ENCODE measurements at regions not wholly inside any gene's neighbourhood (a gene's known extent, or its start where the extent isn't known, plus 50 kb on each side); places are given as distances from the start of the nearest gene placed in this dataset.

- TF ChIP-seq, protein P1, sequence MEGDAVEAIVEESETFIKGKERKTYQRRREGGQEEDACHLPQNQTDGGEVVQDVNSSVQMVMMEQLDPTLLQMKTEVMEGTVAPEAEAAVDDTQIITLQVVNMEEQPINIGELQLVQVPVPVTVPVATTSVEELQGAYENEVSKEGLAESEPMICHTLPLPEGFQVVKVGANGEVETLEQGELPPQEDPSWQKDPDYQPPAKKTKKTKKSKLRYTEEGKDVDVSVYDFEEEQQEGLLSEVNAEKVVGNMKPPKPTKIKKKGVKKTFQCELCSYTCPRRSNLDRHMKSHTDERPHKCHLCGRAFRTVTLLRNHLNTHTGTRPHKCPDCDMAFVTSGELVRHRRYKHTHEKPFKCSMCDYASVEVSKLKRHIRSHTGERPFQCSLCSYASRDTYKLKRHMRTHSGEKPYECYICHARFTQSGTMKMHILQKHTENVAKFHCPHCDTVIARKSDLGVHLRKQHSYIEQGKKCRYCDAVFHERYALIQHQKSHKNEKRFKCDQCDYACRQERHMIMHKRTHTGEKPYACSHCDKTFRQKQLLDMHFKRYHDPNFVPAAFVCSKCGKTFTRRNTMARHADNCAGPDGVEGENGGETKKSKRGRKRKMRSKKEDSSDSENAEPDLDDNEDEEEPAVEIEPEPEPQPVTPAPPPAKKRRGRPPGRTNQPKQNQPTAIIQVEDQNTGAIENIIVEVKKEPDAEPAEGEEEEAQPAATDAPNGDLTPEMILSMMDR (IDR thresholded peaks at IDR 0.05; ENCODE audit: borderline replicate concordance, extremely low read depth, low read length, poor library complexity, severe bottlenecking) = no peak
- no peak for TF ChIP-seq EZH2 (IDR thresholded peaks at IDR 0.05; ENCODE audit: borderline replicate concordance, low read depth, low read length, severe bottlenecking)
These were observed 342.7 kb downstream of the CXCL12 start for GRCh38 chr10:44042075-44042770.
